Hematopoietic multipotent progenitor cell treated with erythropoietin and hydrocortisone succinate and interleukin-3 and kit ligand, for 6 days (in vitro differentiated cells): ENCODE measurements at regions not wholly inside any gene's neighbourhood (a gene's known extent, or its start where the extent isn't known, plus 50 kb on each side); places are given as distances from the start of the nearest gene placed in this dataset.

Experiments used
- DNase-seq: peaks from one replicate; pipeline ENCODE4 v3.0.0-alpha.2; 2015

DNA sequence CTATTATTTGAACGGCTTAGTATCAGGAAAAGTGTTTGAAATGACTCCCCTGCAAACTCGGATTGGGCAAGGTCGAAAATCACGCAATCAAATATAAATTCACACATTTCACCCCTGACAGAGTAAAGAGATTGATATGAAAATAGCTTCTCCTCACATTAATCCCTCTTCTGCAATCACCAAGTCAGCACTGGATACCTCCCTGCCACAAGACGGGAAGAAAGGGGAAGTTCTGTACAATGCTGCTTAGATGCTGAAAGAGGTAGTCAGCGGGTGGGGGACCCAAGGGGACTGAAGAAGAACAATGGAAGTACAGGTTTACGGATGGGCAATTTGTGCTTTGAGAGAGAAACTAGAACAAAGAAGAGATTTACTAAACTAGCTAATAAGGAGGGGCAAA is 72.0 kb upstream of the ANK3 start:
- peak; percentile 26 for DNase-seq

DNA sequence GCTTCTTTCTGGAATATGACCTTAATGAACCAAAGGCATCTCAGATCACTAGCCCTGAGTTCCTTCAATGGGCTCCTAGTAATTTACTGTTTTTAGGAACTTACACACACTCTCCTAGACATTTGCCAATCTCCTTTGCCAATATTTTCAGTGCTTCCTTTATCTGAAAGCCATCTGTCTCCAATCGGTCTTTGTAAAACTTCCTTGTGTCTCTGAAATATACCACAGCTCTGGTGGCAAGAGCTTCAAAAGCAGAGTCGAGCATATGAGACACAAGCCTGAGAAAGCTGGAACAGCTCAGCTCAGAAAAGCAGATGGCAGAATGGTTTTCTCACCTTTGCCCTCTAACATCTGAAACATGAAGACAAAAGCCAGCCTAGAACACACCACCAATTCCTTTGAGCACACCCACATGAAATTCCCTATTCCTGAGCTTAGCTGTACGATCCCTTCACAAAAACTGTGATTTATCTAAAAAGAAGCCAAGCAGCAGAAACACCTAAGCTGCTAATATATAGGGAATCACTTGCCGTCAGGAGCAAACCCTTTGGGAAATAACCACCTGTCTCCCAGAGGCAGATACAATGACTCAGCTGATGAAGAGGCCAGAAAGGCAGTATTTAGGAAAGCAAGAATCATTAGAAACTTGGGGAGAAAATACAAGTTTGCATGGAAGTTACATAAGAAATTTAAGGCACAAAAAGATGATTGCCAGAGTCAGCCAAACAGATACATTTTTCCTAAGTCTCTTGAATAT is 70.2 kb upstream of the ANK3 start:
- no peak for DNase-seq

DNA sequence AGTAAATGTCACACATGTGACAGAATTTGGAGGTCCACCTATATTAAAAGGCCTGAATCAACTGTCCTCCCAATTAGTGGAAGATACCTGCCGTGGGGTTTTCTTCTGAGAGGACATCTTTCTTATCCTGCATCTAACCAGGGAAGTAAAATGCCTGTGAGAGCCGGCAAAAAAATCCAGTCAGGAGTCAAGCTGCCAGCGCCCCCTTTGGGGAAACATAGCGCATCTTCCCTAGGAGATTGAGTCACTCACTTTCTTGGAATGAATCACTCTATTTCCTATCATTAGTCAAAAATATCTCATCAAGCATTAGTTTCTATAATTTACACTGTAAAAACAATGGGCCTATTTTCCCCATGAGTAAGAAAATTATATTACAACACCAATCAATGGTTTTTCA is 66.4 kb upstream of the ANK3 start:
- DNase-seq: no peak

DNA sequence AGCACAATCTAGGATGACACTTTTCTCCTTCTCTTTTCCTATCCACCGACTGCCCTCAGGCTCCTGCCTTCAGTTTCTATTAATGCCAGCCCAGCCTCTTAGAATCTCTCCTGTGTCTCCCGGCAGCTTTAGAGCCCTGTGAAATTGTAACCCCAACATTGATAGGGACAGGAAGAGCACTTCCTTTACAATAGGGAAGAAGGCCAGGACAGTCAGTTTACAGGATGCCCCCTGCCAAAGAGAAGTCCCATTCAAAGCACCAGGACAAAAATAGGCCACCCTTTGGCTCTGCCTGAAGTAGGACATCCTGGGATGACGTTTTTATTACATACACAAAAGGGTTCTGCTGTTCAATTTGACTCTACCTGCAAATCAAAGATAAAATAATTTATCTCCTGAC is 64.7 kb upstream of the ANK3 start:
- DNase-seq: no peak

DNA sequence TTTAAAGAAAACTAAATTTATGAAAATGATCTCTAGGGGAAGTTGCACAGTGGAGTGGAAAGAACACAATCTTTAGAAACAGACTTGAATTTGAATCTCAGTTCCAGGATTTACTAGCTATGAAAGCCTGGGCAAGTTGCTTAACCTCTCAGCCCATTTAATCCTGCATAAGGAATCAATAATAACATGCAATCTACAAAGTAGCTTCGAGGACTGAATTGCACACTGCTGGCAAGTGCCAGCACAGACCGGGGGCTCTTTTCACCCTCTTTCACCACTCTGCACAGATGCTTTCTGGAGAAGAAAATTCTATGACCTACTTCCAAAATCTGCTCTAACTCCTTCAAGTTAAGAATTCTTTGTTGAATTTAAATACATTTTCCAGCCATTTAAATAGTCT is 63.4 kb upstream of the ANK3 start:
- no peak for DNase-seq

DNA sequence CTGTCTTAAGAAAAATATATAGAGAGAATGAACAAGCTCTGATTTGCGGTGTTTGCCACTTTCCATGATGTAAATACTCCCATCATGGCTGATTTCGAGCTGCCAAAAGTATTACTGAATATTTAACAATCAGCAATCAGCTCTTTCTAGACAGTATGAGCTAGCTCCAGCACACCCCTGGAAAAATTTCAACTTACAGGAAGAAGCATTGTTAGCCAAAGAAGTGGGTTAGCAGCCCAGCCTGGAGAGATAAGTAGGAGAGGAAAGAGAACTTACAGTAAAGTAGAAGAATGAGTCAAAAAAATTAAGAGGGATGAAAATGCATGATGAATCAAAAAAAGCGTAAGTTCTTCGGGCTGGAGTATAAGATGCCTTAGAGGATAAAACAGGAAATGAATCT is 60.6 kb upstream of the ANK3 start:
- DNase-seq: no peak

DNA sequence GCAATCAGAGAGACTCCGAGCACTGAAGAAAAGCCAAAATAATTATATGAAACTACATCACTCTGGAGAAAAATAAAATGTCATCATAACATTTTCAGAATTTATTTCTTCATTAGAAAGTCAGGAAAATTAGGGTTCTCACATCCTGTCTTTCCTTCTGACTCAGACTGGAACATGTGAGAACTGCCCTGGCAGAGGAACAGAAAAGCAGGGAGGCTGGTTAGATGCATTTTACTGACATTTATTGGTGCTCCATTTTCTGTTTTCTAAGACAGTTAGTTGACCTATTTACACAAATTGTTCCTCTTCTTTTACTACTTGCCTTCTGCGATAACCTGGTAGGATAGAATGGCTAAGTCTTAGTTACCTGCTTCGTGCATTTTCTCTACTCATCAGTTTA is 58.6 kb upstream of the ANK3 start:
- no peak for DNase-seq

DNA sequence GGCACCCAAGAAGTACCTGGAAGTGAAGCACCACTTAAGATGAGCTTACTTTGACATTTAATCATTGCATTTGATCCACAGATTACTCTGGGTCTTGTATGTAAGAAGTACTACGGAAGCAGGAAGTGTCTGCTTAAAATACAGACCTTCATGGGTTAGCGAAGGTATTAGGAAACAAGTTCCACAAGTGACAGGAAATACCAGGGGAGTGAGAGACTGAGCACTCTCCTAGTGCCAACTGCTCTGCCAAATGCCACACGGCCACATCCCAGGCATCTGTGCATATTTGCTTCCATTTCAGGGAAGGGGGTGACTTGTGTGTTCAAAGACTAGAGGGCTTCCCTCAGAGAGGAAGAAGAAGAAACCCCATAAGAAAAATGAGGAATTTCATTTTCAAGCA is 57.2 kb upstream of the ANK3 start:
- peak; percentile 43 for DNase-seq

DNA sequence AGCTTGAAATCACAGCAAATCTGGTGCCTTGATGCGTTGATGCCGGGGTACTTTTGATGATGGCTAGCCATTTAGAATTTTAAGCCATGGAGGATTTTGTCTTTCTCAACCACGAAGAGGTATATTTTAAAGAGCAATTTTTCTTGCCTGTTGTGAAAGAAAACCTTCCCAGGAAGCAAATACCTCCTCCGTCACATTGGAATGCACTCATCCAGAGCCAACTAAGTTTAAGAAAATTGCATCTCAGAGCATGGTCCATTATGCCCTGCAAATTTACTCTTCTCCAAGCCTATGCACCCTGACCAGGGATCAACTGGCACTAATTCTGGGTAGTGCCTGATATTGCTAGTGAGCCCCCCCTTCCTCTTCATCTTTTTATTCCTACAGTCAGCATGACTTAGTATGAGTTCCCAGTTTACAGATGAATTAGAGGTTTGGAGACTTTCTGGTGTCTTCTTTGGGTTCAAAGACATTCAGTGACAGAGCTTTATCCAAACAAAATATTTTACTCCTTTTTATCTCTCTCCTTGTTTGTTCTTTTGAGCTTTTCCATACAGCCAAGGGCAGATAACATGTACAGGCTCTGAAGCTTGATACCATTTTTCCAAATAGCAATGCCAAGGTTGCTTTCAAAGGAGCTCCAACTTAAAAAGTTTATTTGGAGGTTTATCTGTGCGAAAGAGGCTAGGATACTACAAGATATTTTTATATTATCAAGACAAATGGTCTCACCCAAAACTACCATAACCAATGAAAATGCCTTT is 56.6 kb upstream of the ANK3 start:
- no peak for DNase-seq

DNA sequence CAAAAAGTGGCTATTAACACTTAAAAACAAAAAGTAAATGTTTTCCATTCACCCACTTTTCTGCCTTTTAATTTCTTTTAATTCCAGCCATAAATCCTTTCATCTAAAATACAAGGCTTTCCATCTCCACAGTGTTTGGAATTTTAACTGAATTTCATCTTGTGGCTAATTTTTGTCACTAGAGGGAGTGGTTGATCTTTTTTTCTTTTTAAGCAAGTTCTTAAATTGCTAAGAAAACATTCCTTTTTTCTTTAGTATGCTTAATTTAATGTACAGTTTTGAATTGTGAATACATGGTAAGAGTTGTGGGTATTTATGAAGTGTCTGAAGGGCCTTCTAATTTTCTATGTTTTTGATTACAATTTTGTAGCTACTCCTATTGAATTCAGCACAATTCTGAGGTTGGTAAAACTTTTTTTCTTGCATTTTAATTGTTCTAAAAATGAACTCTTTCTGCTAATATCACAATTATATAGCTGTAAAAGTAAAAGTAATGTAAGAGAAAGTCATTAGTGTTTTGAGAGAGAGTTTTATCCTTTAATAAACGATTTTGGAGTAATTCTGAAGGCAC is 54.9 kb upstream of the ANK3 start:
- peak; percentile 51 for DNase-seq

DNA sequence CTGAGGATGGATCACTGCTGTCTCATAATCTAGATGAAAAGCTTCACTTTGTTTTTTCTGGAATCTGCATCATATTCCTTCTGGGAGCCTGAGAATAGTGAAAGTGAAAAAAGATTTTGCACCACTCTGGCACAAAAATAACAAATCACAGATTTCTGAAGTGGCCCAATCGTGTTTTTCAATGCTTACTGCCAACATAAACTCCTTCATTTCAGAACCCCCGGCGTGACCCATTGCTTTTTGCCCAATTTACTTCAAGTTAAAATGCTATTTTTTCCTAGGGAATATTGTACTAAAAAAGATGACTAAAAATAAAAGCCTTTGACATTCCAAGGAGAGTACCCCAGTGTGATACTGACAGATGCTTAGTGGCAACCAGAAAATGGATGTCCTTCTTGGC is 53.7 kb upstream of the ANK3 start:
- no peak for DNase-seq

DNA sequence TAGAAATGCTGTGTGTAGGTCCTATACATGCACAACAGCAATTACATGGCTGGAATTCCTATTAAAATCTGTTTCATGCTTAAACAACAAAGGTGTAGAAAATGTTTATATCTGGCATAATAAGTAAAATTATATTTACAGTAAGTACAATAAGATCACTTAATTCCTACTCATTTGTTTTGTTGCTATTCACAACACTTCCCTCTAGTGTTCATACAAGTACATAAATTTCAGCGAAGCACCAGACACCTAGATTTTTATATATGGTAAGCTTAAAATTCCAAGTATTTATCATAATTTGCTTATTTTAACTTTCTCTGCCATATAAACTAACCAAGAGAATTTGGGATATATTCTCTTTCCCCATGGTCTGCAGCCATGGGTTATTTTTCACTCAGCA is 51.8 kb upstream of the ANK3 start:
- peak; percentile 39 for DNase-seq

DNA sequence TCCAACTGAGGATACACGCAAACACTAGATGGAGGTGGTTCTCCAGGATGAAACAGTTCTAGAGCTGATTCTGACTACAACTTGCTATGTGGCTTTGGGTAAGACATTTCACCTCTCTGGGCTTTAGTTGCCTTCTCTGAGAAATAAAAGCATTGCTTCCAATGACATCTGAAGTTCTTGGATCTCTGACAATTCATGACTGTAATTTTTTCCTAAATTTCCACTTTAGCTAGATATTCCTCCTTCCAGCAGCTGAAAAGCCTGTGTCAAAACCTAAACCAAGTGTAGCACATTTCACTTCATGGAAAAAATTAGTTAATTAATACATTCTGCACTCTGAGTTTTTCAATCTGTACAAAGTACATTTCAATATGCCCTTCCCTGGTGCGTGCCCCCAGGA is 50.0 kb upstream of the ANK3 start:
- no peak for DNase-seq
